ENCODE measurements at regions not wholly inside any gene's neighbourhood (a gene's known extent, or its start where the extent isn't known, plus 50 kb on each side); places are given as distances from the start of the nearest gene placed in this dataset.
"Not testable (repeated sequence)": the region's sequence is repeated elsewhere in the genome, so short reads cannot be mapped to it uniquely, and the experiment has no call there.

DNA sequence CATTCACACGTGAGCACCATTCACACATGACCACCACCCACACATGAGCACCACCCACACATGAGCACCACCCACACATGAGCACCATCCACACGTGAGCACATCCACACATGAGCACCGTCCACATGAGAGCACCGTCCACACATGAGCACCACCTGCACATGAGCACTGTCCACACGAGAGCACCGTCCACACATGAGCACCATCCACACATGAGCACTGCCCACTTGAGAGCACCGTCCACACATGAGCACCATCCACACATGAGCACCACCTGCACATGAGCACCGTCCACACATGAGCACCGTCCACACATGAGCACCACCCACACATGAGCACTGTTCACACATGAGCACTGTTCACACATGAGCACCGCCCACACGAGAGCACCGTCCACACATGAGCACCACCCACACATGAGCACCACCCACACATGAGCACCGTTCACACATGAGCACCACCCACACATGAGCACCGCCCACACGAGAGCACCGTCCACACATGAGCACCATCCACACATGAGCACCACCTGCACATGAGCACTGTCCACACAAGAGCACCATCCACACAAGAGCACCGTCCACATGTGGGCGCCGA lies 471.3 kb upstream of the SALL3 start:
- TF ChIP-seq, protein P1, sequence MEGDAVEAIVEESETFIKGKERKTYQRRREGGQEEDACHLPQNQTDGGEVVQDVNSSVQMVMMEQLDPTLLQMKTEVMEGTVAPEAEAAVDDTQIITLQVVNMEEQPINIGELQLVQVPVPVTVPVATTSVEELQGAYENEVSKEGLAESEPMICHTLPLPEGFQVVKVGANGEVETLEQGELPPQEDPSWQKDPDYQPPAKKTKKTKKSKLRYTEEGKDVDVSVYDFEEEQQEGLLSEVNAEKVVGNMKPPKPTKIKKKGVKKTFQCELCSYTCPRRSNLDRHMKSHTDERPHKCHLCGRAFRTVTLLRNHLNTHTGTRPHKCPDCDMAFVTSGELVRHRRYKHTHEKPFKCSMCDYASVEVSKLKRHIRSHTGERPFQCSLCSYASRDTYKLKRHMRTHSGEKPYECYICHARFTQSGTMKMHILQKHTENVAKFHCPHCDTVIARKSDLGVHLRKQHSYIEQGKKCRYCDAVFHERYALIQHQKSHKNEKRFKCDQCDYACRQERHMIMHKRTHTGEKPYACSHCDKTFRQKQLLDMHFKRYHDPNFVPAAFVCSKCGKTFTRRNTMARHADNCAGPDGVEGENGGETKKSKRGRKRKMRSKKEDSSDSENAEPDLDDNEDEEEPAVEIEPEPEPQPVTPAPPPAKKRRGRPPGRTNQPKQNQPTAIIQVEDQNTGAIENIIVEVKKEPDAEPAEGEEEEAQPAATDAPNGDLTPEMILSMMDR (IDR thresholded peaks at IDR 0.05; ENCODE audit: poor library complexity, severe bottlenecking): not testable (repeated sequence)
- TF ChIP-seq EZH2 (IDR thresholded peaks at IDR 0.05; ENCODE audit: borderline replicate concordance, insufficient read depth, low read length, poor library complexity, severe bottlenecking); MXI1 (conservative IDR thresholded peaks at IDR 0.05; ENCODE audit: poor library complexity, severe bottlenecking); POLR2AphosphoS5 (IDR thresholded peaks at IDR 0.05); RAD21 (conservative IDR thresholded peaks at IDR 0.05): not testable (repeated sequence)
- TF ChIP-seq, protein P2, sequence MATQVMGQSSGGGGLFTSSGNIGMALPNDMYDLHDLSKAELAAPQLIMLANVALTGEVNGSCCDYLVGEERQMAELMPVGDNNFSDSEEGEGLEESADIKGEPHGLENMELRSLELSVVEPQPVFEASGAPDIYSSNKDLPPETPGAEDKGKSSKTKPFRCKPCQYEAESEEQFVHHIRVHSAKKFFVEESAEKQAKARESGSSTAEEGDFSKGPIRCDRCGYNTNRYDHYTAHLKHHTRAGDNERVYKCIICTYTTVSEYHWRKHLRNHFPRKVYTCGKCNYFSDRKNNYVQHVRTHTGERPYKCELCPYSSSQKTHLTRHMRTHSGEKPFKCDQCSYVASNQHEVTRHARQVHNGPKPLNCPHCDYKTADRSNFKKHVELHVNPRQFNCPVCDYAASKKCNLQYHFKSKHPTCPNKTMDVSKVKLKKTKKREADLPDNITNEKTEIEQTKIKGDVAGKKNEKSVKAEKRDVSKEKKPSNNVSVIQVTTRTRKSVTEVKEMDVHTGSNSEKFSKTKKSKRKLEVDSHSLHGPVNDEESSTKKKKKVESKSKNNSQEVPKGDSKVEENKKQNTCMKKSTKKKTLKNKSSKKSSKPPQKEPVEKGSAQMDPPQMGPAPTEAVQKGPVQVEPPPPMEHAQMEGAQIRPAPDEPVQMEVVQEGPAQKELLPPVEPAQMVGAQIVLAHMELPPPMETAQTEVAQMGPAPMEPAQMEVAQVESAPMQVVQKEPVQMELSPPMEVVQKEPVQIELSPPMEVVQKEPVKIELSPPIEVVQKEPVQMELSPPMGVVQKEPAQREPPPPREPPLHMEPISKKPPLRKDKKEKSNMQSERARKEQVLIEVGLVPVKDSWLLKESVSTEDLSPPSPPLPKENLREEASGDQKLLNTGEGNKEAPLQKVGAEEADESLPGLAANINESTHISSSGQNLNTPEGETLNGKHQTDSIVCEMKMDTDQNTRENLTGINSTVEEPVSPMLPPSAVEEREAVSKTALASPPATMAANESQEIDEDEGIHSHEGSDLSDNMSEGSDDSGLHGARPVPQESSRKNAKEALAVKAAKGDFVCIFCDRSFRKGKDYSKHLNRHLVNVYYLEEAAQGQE (IDR thresholded peaks at IDR 0.05; ENCODE audit: borderline replicate concordance): not testable (repeated sequence)
